ENCODE measurements at regions not wholly inside any gene's neighbourhood (a gene's known extent, or its start where the extent isn't known, plus 50 kb on each side); places are given as distances from the start of the nearest gene placed in this dataset.

DNA sequence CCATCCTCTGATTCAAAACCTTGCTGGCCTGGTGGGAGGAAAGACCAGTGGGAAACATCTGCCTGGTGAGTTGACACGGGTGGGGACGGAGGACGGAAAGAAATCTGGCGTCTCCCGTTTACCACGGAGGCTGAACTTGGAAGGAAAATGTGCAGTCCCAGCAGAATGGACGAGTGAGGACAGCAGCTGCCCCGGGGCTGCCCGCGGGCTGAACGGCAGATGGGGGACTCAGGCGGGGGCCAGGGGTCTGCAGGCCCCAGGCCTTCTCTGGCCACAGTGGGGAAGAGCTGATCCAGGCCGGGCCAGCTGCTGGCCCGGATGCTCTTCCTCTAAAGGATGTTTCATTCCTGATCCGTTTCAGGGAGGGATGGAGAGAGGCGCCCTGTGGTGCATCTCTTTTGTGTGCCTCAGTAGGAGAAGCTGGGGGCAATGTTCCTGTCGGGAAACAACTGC lies 147.5 kb upstream of the CHST15 start:
- DNase-seq: no peak

DNA sequence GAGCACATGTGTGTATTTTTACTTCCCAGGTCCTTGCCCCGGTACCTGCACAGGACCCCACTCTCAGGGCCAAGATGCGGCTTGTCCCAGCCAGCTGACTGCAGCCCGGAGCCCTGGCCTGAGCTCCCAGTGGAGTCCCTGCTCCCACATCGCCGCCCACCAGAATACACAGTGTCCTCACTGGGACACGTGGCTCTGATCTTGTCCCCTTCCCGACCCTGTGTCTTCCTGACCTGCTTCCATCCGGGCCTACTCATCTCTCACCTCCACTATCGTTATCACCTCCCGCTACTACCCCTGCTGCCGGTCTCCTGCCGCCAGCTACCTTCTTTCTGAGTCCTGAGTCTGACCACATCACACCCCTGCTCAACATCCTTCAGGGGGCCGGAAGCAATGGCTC lies 146.3 kb upstream of the CHST15 start:
- DNase-seq: no peak

DNA sequence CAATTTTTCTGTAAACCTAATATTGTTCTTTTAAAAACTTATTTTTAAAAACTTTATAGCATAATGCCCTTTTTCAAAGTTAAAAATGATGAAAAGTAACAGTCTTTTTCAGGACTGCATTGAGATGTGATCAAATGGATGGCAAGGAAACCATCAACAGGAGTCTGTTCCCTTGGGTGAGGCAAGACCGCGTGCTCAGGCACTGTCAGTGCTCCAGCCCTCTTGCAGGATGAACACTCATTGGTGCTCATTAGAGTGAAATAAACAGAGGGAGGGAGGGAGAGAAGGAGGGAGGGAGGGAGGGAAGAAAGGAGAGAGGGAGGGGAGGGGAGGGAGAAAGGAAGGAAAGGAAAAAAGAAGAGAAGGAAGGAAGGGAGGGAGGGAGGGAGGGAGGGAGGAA lies 145.7 kb upstream of the CHST15 start:
- DNase-seq: no peak

DNA sequence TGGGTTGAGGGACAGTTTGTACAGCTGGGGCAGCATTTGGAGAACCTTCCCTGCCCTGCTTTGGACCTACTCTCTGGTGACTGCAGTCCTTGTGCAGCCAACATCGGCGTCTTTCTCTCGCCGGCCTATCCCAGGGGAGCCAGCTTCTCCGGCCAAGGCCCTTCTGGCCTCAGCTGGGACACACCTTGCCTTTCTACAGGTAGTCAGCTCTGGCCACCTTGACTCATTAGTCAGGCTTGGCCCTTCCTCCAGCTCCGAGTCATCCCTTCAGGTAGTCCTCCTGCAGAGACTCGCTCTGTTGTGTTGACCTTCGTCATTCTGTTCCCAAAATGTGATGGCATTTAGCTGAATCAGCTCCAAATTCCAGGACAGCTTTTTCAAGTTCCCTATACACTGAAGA lies 145.0 kb upstream of the CHST15 start:
- DNase-seq: no peak

DNA sequence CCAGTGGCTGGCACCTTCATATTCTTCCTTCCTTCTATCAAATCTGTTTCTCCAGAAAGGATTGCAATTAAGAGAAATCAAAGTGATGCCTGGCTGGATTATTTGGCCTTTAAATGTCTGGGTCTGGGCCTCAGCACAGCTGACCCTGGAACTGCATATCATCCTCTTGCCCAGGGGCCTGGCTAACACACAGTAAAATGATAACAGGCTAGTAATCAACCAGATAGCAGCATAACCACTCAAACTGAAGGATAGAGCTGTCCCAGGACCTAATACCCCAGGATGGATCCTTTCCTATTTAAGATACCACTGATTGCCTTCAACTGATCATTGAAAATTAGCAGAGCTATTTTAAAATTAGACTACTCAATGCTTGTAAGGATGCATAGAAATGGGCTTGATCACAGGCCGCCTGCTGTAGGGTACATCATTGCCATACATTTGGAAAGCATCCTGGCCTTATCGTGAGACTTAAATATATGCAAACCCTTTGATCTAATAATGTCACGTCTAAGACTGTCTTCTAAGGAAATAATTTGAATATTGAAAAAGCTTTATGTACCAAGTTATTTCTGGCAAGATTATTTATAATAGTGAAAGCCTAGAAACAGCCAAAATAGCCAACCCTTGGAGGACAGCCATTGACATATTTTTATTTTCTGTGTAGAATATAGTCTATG lies 144.0 kb upstream of the CHST15 start:
- DNase-seq: no peak

DNA sequence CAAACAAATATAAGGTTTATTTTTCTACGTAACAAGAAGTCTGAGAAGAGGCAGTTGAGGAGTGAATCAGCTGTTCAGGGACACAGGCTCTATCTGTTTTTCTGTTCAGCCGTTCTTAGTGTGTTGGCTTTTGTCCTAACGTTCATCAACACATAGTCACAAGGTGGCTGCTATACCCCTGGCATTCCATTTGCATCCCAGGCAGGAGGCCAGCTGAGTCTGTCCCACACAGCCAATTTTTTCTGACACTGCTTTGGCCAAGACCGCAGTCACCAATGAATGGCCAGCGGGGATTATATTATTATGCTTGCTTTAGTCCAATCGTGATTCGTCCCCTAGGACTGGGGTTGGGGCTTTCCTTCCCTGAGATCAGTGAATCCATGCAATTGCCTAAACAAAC lies 143.4 kb upstream of the CHST15 start:
- DNase-seq: no peak

DNA sequence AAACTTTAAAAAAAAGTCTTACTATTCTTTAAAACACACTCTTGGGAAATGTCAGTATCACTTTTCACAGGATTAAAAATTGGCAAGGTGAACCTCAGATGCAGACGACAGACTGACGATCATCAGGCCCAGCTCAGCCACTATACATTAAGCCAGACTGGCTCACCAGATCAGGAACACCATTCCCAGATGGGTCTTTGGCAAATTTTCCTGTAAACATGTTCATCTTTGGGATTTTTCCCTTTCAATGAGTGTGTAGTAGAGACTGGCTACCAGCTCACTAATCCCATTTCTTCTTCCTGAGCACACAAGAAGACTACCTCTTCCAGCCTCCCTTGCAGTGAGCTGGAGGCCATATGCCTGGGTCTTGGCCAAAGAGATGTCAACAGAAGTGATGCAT lies 142.7 kb upstream of the CHST15 start:
- DNase-seq: no peak

DNA sequence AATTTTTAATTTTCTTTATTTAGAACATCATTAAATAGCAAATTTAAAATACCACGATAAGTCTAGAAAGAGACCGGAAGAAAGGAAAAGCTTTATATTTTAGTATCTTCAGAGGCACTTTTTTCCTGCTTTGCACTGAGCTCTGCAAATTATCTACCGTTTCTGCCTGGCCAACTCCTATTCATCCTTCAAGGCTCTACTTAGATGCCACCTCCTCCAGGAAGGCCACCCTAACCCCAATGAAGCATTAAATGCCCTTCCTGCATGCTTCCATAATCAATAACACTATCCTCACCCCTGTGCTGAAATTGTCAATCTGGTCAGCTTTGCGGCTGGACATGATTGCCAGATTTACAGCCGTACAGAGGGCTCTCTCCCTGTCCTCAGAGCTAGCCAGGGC lies 141.8 kb upstream of the CHST15 start:
- DNase-seq: no peak

DNA sequence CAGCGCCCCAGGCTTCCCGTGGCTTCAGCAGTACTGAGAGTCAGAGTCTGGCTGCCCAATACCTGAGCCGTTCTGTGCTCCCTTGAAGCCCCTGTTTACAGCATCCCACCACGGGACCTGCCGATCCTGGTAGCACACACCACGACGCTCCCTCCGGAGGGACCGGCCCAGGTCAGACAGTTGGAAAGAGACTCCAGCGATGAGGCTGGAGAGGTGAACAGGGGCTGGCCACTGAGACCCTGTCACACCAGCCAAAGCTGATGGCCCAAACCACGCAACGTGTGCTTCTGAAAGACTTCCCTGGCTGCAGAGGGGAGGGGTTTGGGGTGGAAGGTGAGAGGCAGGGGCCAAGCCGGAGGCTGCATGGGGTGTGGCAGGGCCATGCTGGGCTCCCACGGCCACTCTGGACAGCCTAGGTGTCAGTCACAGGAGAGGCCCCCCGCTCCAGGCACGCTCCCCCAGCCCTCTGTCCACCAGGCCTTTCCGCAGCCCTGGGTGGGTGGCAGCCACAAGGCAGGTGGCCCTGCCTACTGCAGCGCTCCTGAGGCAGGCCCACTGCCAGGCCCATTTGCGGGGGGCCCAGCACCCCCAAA lies 140.2 kb upstream of the CHST15 start:
- DNase-seq: no peak

DNA sequence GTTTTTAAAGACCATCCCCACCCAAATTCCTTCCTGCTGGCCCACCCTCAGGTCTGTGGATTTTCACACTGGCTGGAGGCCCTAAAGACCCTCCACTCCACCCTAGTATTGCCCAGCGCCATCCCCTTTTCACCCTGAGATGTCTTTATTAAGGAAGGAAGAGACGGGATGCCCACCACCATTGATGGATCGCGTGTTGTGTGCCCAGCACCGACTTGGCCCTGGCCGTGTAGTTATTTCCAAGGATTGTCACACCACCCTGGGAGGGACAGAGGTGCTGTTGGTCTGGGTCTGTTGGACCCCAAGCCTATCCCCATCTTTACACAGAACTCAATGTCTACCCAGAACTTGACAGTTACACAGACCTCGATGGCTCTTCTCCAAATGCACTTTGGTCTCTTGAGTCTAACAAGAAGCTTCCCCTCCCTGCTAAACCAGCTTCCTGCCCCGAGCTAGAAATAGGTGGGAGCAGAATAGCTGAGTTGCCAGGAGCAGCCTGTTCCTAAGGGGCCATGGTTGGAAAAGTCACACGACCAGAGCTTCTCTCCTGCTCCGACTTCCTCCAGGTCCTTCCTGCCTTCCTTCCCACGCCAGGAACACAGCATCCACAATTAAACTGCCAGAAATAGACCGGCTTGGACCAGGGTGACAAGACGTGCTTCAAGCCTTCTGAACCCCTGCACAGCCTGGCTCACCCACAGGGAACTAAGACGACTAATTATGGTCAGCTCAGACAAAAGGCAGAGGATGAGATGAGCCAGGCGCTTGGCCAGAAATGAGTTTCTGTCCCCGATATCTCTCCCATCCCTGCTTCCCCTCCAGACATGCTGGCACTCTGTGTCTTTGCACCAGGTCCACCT lies 139.5 kb upstream of the CHST15 start:
- no peak for DNase-seq

DNA sequence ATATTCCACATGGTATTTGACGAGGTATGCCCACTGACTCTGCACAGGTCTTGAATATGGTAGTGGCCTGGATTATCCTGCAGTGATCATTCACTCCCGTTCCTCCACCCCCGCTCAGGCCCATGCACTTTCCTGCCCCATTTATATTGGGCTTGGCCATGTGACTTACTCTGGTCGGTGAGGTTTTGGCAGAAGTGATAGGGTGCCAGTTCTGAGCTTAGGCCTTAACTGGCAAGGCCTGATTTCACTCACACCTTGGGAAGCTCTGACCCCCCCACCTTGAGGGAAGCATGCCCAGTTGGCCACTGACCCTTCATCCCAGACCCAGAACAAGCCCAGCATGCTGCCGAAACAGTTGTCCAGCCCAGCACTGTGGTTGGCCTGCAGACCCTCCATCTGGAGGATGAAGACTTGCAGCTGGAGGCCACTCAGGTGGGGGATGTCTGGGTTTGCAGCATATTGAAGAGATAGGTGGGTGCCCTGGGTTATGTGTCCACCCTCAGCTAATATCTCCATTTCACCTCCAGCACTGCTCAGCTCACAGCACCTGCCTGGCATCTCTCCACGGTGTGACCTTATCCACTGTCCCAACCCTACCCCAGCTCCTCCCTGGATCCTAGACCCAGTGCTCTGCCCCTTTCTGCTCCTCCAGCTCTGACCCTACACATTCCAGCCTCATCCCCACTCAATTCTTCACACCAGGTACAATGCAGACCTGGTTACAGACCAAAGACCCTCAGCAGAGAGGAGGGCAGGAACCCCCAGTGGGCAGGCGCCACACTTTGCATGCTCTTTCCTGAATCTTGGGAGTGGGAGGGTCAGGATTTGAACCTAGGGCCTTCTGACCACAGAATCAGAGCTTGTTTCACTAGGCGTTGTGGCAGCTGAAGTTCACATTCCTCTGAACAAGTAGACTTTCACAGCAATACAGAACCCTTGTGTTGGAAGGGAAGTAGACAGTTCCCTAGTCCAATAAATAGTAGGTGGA lies 138.1 kb upstream of the CHST15 start:
- peak; percentile 61 for DNase-seq

DNA sequence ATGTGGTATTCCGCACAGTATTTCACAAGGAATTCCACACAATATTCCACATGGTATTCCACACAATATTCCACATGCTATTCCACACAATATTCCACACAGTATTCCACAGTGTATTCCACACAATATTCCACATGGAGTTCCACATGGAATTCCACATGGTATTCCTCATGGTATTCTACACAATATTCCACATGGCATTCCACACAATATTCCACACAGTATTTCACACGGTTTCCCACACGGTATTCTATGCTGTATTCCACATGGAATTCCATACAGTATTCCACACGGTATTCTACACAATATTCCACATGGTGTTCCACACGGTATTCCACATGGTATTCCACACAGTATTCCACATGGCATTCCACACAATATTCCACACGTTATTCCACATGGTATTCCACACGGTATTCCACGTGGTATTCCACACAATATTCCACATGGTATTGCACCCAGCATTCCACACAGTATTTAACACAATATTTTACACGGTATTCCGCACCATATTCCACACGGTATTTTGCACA lies 137.3 kb upstream of the CHST15 start:
- no peak for DNase-seq

DNA sequence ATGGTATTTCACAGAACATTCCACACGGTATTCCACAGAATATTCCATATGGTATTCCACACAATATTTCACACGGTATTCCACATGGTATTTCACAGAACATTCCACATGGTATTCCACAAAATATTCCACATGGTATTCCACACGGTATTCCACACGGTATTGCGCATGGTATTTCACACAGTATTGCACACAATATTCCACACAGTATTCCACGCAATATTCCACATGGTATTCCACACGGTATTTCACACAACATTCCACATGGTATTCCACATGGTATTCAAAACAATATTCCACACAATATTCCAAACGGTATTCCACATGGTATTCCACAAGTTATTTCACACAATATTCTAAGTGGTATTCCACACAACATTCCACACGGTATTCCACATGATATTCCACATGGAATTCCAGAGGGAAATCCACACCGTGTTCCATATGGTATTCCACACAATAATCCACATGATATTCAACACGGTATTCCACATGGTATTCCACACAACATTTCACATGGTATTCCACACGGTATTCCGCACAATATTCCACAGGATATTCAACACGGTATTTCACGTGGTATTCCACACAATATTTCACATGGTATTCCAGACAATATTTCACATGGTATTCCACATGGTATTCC lies 136.7 kb upstream of the CHST15 start:
- DNase-seq: no peak

DNA sequence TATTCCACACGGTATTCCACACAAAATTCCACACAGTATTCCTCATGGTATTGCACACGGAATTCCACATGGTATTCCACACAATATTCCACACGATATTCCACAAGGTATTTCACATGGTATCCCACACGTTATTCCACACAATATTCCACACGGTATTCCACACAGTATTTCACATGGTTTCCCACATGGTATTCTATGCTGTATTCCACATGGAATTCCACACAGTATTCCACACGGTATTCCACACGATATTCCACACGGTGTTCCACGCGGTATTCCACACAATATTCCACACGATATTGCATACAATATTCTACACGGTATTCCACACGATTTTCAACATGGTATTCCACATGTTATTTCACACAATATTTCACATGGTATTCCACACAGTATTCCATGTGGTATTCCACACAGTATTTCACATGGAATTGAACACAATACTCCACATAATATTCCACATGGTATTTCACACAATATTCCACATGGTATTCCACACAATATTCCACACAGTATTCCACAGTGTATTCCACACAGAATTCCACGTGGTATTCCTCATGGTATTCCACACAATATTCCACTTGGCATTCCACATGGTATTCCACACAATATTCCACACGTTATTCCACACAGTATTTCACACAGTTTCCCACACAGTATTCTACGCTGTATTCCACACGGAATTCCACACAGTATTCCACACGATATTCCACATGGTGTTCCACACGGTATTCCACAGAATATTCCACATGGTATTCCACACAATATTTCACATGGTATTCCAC lies 136.0 kb upstream of the CHST15 start:
- no peak for DNase-seq

DNA sequence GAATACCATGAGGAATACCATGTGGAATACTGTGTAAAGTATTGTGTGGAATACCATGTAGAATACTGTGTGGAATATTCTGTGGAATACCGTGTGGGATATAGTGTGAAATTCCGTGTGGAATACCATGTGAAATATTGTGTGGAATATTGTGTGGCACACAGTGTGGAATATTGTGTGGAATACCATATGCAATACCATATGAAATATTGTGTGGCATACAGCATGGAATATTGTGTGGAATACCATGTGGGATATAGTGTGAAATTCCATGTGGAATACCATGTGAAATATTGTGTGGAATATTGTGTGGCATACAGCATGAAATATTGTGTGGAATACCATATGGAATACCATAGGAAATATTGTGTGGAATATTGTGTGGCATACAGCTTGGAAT lies 135.1 kb upstream of the CHST15 start:
- DNase-seq: no peak

DNA sequence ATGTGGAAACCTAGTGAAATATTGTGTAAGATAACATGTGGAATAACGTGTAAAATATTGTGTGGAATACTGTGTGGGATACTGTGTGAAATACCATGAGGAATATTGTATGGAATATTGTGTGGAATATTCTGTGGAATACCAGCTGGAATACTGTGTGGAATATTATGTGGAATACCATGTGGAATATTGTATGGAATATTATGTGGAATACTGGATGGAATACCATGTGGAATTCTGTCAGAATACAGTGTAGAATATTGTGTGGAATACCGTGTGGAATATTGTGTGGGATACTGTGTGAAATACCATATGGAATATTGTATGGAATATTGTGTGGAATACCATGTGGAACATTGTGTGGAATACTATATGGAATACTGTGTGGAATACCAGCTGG lies 134.6 kb upstream of the CHST15 start:
- DNase-seq: no peak

DNA sequence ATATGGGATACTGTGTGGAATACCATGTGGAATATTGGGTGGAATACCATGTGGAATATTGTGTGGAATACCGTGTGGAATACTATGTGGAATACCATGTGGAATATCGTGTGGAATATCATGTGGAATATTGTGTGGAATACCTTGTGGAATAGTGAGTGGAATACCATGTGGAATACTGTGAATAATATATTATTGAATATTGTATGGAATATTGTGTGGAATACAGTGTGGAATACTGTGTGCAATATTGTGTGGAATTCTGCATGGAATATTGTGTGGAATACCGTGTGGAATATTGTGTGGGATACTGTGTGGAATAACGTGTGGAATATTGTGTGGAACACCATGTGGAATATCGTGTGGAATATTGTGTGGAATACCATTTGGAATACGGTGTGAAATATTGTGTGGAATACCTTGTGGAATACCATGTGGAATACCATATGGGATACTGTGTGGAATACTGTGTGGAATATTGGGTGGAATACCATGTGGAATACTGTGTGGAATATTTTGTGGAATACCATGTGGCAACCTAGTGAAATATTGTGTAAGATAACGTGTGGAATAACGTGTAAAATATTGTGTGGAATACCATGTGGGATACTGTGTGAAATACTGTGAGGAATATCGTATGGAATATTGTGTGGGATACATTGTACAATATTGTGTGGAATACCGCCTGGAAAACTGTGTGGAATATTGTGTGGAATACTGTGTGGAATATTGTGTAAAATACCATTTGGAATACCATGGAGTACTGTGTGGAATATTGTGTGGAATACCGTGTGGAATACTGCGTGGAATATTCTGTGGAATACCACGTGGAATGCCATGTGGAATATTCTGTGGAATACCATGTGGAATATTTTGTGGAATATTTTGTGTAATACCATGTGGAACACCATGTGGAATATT lies 133.9 kb upstream of the CHST15 start:
- DNase-seq: no peak

DNA sequence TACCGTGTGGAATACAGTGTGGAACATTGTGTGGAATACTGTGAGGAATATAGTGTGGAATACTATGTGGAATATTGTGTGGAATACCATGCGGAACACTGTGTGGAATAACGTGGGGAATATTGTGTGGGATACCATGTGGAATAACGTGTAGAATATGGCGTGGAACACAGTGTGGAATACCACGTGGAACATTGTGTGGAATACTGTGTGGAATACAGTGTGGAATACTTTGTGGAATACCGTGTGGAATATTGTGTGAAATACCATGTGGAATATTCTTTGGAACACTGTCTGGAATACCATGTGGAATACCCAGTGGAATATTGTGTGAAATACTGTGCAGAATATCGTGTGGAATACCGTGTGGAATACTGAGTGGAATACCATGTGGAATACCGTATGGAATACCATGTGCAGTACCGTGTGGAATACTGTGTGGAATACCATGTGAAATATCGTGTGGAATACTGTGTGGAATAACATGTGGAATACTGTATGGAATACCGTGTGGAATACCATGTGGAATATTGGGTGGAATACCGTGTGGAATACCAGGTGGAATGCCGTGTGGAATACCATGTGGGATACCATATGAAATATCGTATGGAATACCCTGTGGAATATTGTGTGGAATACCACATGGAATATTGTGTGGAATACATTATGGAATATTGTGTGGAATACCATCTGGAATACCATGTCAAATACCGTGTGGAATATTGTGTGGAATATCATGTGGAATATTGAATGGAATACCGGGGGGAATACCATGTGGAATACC lies 133.1 kb upstream of the CHST15 start:
- no peak for DNase-seq
